A673 (cell line): ENCODE measurements at regions not wholly inside any gene's neighbourhood (a gene's known extent, or its start where the extent isn't known, plus 50 kb on each side); places are given as distances from the start of the nearest gene placed in this dataset.

Experiments
- EZH2 ChIP-seq: fragments of 200-600 bp; sonication (generic); IDR thresholded peaks from 2 replicates; pipeline ENCODE4 v1.6.1; 2017; ENCODE audit warnings: borderline replicate concordance, low read depth, mild to moderate bottlenecking, mixed read lengths, antibody characterized with exemption, low read length; ENCODE audit not compliant: poor library complexity, severe bottlenecking
- TF ChIP-seq, protein P1 (sequence below): fragments of 300-800, 200-600 bp; sonication (generic); conservative IDR thresholded peaks from 2 replicates; pipeline ENCODE4 v1.5.1; 2017; ENCODE audit warnings: low read depth, mild to moderate bottlenecking, antibody characterized with exemption, low read length, moderate library complexity, mixed read lengths

DNA sequence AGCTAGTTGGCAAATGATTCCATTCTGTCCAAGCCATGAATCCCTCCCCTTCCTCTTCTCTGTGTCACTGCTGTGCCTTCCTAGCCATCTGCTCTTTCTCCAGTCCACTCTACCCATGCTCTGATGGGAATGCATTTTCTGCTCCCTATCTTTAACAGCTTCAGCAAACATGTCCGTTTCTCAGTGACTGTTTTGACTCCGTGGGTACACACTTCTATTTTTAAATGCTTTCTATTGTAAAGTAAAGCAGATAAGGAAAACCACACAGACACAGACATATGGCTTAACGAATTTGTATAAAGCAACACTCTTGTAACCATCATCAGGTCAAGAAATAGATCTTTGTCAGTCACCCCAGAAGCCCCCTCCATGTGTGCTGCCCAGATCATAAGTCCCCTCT is 72.4 kb upstream of the KLHL13 start:
- TF ChIP-seq, protein P1, sequence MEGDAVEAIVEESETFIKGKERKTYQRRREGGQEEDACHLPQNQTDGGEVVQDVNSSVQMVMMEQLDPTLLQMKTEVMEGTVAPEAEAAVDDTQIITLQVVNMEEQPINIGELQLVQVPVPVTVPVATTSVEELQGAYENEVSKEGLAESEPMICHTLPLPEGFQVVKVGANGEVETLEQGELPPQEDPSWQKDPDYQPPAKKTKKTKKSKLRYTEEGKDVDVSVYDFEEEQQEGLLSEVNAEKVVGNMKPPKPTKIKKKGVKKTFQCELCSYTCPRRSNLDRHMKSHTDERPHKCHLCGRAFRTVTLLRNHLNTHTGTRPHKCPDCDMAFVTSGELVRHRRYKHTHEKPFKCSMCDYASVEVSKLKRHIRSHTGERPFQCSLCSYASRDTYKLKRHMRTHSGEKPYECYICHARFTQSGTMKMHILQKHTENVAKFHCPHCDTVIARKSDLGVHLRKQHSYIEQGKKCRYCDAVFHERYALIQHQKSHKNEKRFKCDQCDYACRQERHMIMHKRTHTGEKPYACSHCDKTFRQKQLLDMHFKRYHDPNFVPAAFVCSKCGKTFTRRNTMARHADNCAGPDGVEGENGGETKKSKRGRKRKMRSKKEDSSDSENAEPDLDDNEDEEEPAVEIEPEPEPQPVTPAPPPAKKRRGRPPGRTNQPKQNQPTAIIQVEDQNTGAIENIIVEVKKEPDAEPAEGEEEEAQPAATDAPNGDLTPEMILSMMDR: no peak
- TF ChIP-seq EZH2: no peak
